Myocyte (in vitro differentiated cells): ENCODE measurements at regions not wholly inside any gene's neighbourhood (a gene's known extent, or its start where the extent isn't known, plus 50 kb on each side); places are given as distances from the start of the nearest gene placed in this dataset.
"Not testable (repeated sequence)": the region's sequence is repeated elsewhere in the genome, so short reads cannot be mapped to it uniquely, and the experiment has no call there.

Source experiments
- DNase-seq: peaks from one replicate; pipeline ENCODE4 v3.0.0-alpha.2; 2012; ENCODE audit warnings: low read depth

GRCh38 chr10:23643111-23643780, 204.4 kb downstream of the OTUD1 start:
- DNase-seq = no peak

GRCh38 chr10:23648618-23649017, 209.7 kb downstream of the OTUD1 start:
- DNase-seq = no peak

- no peak for DNase-seq
Measured at GRCh38 chr10:23656735-23657134, 217.9 kb downstream of the OTUD1 start.

- DNase-seq = no peak
Measured at GRCh38 chr10:23657677-23658076, 218.8 kb downstream of the OTUD1 start.

DNA sequence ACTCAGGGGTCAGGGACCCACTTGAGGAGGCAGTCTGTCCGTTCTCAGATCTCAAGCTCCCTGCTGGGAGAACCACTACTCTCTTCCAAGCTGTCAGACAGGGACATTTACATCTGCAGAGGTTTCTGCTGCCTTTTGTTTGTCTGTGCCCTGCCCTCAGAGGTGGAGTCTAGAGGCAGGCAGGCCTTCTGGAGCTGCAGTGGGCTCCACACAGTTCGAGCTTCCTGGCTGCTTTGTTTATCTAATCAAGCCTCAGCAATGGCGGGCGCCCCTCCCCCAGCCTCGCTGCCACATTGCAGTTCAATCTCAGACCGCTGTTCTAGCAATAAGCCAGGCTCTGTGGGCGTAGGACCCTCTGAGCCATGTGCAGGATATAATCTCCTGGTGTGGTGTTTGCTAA, 233.0 kb downstream of the OTUD1 start:
- not testable (repeated sequence) for DNase-seq

DNA sequence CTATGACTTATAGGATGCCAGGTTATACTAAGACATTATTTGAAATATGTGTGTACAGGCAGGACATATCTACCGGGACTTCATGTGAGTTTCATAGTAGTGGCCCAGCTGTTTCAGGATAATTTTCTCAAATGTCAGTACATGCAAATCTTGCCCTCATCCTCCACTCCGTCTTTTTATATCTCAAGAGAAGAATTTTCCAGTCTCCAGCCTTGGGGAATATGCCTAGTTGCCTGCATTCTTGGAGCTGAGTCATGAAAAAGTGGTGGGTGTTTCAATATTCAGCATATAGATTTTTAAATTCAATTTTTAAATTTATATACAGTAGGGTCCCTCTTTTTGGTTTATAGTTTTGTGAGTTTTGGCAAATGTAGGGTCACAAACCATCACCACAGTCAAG, 236.7 kb downstream of the OTUD1 start:
- DNase-seq = no peak

DNA sequence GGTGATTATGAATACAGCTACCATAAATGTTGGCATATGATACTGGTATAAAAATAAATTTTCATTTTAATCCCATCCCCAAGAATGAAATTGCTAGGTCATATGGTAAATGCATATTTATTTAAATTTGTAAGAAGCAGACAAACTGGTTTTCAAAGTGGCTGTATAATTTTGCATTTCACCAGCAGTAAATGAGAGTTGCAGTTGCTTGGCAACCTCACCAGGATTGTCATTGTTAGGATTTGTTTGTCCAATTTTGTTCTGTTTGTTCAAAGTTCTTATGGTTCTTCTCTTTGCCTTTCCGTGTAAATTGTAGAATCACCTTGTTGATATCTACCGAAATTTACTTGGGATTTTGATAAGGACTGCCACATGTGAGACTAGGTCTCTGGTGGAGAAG, 237.4 kb downstream of the OTUD1 start:
- no peak for DNase-seq

- no peak for DNase-seq
Measured at GRCh38 chr10:23686722-23687121, 247.8 kb downstream of the OTUD1 start.

DNA sequence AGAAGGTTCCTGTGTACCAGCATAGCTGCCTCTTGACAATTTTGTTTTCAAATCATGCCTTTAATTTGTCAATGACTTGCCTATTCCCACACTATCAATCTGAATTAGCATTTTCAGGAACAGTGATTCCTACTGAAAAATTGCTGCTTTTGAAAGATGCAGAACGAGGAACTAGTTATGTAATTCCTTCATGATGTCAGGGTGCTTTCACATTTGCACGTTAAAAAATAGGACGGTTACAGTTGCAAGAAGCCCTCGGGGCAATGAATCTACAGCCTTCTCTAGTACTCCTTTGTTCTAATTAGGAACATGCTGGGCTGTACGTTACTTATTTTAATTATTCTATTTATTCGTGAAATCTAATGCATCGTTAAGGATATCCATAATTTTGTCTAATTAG, 253.9 kb downstream of the OTUD1 start:
- no peak for DNase-seq

DNA sequence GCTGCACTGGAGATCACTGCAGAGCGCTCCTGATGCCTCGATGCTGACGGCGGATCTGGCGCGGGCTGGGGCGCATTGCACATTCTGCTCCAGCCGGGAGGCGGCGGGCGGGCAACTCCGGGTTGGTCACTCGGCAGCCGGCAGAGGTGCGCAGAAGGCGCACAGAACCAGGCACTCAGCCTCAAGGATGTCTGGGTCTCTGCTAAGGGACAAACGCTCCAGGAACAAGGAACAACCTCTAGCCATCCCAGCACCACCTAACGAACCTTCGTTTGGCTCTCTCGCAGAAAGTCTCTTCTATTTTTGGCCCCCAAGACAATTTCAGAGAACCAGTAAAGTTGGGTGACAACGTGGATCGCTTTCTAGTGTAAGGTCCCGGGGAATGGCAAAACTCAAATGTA, 254.6 kb downstream of the OTUD1 start:
- DNase-seq = no peak

DNA sequence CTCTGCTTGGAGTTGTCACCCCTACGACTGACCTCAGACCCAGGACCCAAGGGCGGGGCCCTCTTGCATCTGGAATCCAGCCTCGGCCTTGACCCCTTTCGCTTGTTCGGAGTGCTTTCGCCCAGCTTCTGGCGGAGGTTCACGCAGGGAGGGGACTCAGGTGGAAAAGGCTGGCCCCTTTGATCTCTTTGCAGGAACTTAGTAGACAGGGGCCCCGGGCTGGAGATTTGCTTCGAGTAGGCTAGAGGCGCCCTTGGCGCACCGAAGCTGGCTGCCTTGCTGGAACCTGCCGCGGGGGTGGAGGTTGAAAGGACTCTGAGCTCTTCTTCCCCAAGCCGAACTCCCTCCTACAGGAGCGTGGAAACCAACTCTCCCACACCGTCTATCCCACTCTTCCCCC, 255.1 kb downstream of the OTUD1 start:
- DNase-seq = no peak

GRCh38 chr10:23694446-23694920, 255.6 kb downstream of the OTUD1 start:
- no peak for DNase-seq

- no peak for DNase-seq
Measured at GRCh38 chr10:23694921-23695824, 256.3 kb downstream of the OTUD1 start.

GRCh38 chr10:23695825-23696420, 257.0 kb downstream of the OTUD1 start:
- no peak for DNase-seq

DNA sequence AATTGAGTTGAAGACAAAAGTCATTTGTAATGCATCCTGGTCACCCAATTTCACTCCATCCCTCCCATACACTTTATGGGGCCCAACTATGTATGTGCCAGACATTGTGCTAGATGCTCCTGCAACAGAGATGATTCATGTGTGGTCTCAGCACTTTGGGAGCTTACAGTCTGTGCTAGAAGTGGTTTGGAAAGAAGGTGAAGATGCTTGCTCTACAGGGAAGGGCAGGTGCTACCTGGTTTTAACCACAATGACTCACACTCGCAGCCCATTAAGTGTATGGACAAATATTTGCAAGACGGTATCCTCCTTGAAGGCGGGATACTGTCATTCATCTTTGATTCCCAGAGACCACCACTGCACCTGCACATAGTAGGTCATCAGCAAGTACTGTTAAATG, 257.6 kb downstream of the OTUD1 start:
- no peak for DNase-seq

DNA sequence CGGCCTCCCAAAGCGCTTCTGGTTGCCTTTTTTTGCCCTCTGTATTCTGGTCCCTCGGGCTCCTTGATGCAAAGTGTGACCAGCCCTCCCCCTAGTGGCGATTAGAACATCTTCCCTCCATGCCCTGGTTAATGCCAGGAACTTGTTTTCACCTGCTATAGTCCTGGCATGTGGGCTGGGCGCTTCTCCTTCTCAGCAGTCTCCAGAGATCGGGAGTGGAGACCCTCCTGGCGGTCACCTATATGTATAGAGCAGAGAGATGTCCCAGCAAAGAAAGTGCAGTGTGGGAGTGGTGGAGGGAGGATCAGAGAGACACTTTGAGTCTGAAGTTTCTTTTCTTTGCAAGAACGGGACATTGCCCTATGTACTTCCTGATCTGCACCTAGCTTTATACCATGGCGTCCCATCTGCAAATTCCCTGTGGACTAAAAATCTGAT, 264.1 kb downstream of the OTUD1 start:
- DNase-seq = peak; percentile 41

- DNase-seq = no peak
Measured at GRCh38 chr10:23715363-23715762, 276.5 kb downstream of the OTUD1 start.

DNA sequence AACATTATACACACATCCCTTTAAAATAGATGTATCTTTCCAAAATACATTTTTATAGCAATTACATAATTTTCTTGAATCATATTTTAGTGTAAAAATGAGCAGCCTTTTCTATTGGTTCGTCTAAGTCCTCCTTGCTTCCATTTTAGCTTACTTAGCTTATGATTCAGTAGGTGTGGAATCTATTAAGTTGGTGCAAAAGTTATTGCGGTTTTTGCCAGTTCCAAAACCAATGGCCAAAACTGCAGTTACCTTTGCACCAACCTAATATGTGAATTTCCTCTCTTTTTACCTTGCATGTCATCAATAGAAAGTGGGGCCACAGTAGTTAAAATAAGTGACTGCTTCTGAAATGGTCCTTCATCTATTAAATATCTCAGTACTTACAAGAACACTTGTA, 279.0 kb downstream of the OTUD1 start:
- no peak for DNase-seq

GRCh38 chr10:23718946-23719345, 280.1 kb downstream of the OTUD1 start:
- no peak for DNase-seq

DNA sequence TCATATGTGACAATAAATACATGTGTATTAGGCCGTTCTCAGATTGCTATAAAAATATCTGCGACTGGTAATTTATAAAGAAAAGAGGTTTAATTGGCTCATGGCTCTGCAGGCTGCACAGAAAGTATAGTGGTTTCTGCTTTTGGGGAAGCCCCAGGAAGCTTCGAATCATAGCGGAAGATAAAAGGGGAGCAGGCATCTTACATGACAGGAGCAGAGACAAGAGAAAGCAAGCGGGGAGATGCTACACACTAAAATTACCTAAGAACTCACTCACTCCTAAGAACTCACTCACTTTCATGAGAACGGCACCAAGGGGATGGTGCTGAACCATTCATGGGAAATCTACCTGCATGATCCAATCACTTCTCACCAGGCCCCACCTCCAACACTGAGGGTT, 284.9 kb downstream of the OTUD1 start:
- DNase-seq = no peak

DNA sequence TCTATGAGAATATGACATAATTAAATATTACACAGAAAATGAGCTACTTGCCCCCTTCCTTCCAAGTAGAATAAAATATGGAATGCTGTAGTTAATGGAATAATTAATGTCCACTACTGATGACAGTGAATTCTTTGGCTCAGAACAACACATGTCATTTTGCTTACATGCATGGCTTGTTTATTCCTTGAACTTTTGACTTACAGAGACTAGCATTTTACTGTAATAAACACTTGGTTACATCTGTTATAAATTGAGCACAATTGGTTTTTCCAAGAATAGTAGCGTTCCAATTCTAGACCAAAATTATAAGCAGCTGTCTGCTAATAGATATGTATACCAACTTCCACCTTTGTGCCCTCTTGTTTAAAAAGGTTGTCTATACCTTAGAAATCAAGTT, 286.7 kb downstream of the OTUD1 start:
- no peak for DNase-seq

- no peak for DNase-seq
Measured at GRCh38 chr10:23742368-23742767, 303.5 kb downstream of the OTUD1 start.
